H9 (cell line): ENCODE measurements at regions not wholly inside any gene's neighbourhood (a gene's known extent, or its start where the extent isn't known, plus 50 kb on each side); places are given as distances from the start of the nearest gene placed in this dataset.

ENCODE experiments used
- DNase-seq: peaks from one replicate; pipeline ENCODE4 v3.0.0-alpha.2; 2017
- H2AFZ ChIP-seq: one replicate; pipeline ENCODE4 v1.6.1; 2013; ENCODE audit warnings: mild to moderate bottlenecking, low read length, control low read depth, moderate library complexity
- H2AK5ac ChIP-seq: 2 replicates; pipeline ENCODE4 v1.6.1; 2013; ENCODE audit warnings: low read length, control low read depth, mixed read lengths; ENCODE audit not compliant: insufficient read length
- H2BK120ac ChIP-seq: one replicate; pipeline ENCODE4 v1.6.1; 2013; ENCODE audit warnings: low read depth, mild to moderate bottlenecking, low read length, control low read depth, inconsistent platforms; ENCODE audit not compliant: poor library complexity, severe bottlenecking
- H2BK12ac ChIP-seq: 2 replicates; pipeline ENCODE4 v1.6.1; 2013; ENCODE audit warnings: low read length, control low read depth, mixed read lengths, low read depth; ENCODE audit not compliant: insufficient read length
- H2BK15ac ChIP-seq: 2 replicates; pipeline ENCODE4 v1.6.1; 2013; ENCODE audit warnings: low read depth, low read length, control low read depth
- H2BK20ac ChIP-seq: one replicate; pipeline ENCODE4 v1.6.1; 2013; ENCODE audit warnings: low read depth, mild to moderate bottlenecking, low read length, control low read depth, inconsistent platforms; ENCODE audit not compliant: poor library complexity, severe bottlenecking
- H2BK5ac ChIP-seq: 2 replicates; pipeline ENCODE4 v1.6.1; 2013; ENCODE audit warnings: low read length, control low read depth, mixed read lengths; ENCODE audit not compliant: insufficient read length
- H3K14ac ChIP-seq: 2 replicates; pipeline ENCODE4 v1.6.1; 2013; ENCODE audit warnings: low read length, control low read depth; ENCODE audit not compliant: insufficient read depth
- H3K18ac ChIP-seq: 2 replicates; pipeline ENCODE4 v1.6.1; 2013; ENCODE audit warnings: low read depth, mild to moderate bottlenecking, mixed read lengths, low read length, control low read depth; ENCODE audit not compliant: insufficient read length
- H3K23ac ChIP-seq: 2 replicates; pipeline ENCODE4 v1.6.1; 2013; ENCODE audit warnings: low read length, control low read depth, mixed read lengths, low read depth; ENCODE audit not compliant: insufficient read length
- H3K23me2 ChIP-seq: 2 replicates; pipeline ENCODE4 v1.6.1; 2013; ENCODE audit warnings: low read depth, mild to moderate bottlenecking, mixed read lengths, low read length, control low read depth; ENCODE audit not compliant: insufficient read length, poor library complexity, severe bottlenecking
- H3K27ac ChIP-seq: 2 replicates; pipeline ENCODE4 v1.5.1; 2013; ENCODE audit warnings: low read length, control low read depth, mixed read lengths, low read depth; ENCODE audit not compliant: insufficient read length
- H3K27me3 ChIP-seq: 2 replicates; pipeline ENCODE4 v1.6.1; 2013; ENCODE audit warnings: low read length, control low read depth, inconsistent platforms; ENCODE audit not compliant: insufficient read depth
- H3K4ac ChIP-seq: 2 replicates; pipeline ENCODE4 v1.6.1; 2013; ENCODE audit warnings: low read depth, mild to moderate bottlenecking, control low read depth, inconsistent platforms, low read length, moderate library complexity
- H3K4me1 ChIP-seq: 2 replicates; pipeline ENCODE4 v1.6.1; 2013; ENCODE audit warnings: low read length, control low read depth, inconsistent platforms; ENCODE audit not compliant: insufficient read depth
- H3K4me2 ChIP-seq: 2 replicates; pipeline ENCODE4 v1.6.1; 2013; ENCODE audit warnings: low read length, control low read depth, mixed read lengths; ENCODE audit not compliant: insufficient read length, insufficient read depth
- H3K56ac ChIP-seq: 2 replicates; pipeline ENCODE4 v1.6.1; 2013; ENCODE audit warnings: low read depth, mild to moderate bottlenecking, mixed read lengths, low read length, control low read depth; ENCODE audit not compliant: insufficient read length
- H3K79me1 ChIP-seq: 2 replicates; pipeline ENCODE4 v1.6.1; 2013; ENCODE audit warnings: low read depth, mild to moderate bottlenecking, moderate library complexity, low read length, control low read depth, inconsistent platforms; ENCODE audit not compliant: insufficient read depth, poor library complexity, severe bottlenecking
- H3K79me2 ChIP-seq: 2 replicates; pipeline ENCODE4 v1.6.1; 2013; ENCODE audit warnings: low read length, control low read depth, inconsistent platforms; ENCODE audit not compliant: insufficient read depth
- H3K9ac ChIP-seq: 2 replicates; pipeline ENCODE4 v1.6.1; 2013; ENCODE audit warnings: low read length, control low read depth, mixed read lengths; ENCODE audit not compliant: insufficient read length; ENCODE audit errors: extremely low read depth
- H3K9me3 ChIP-seq: one replicate; pipeline ENCODE4 v1.6.1; 2013; ENCODE audit warnings: low read depth, low read length, inconsistent platforms; ENCODE audit not compliant: control insufficient read depth
- H3T11ph ChIP-seq: one replicate; pipeline ENCODE4 v1.6.1; 2013; ENCODE audit warnings: mild to moderate bottlenecking, low read length, control low read depth, inconsistent platforms
- H4K20me1 ChIP-seq: one replicate; pipeline ENCODE4 v1.6.1; 2013; ENCODE audit not compliant: control insufficient read depth, insufficient read length, insufficient read depth
- H4K5ac ChIP-seq: 2 replicates; pipeline ENCODE4 v1.6.1; 2013; ENCODE audit warnings: low read depth, mild to moderate bottlenecking, mixed read lengths, low read length, control low read depth; ENCODE audit not compliant: insufficient read length
- H4K8ac ChIP-seq: replicated peaks from 2 replicates; pipeline ENCODE4 v1.6.1; 2013; ENCODE audit warnings: low read length, control low read depth, mixed read lengths, low read depth; ENCODE audit not compliant: insufficient read length
- H4K91ac ChIP-seq: 2 replicates; pipeline ENCODE4 v1.6.1; 2013; ENCODE audit warnings: low read depth, mild to moderate bottlenecking, moderate library complexity, mixed read lengths, low read length, control low read depth; ENCODE audit not compliant: insufficient read length
- H3K27ac Mint-ChIP-seq, 3 experiments: 2 replicates in 2 of 3; 3 replicates in 1 of 3; pipeline ENCODE4 v1.8.0; 2020 to 2021; ENCODE audit warnings: mixed read lengths in 3 of 3, mild to moderate bottlenecking in 1 of 3, moderate library complexity in 1 of 3
- H3K27me3 Mint-ChIP-seq: 2 replicates; pipeline ENCODE4 v1.8.0; 2021; ENCODE audit warnings: low read depth, mild to moderate bottlenecking, moderate library complexity, mixed read lengths
- H3K36me3 Mint-ChIP-seq, 3 experiments: 2 replicates in 2 of 3; 3 replicates in 1 of 3; pipeline ENCODE4 v1.8.0; 2020 to 2021; ENCODE audit warnings: low read depth in 3 of 3, mixed read lengths in 3 of 3; ENCODE audit not compliant: insufficient read depth in 1 of 3
- H3K4me1 Mint-ChIP-seq, 2 experiments: 2 replicates each; pipeline ENCODE4 v1.8.0; 2020; ENCODE audit warnings: mixed read lengths in 2 of 2
- H3K4me3 Mint-ChIP-seq, 2 experiments: 2 replicates in 1 of 2; 3 replicates in 1 of 2; pipeline ENCODE4 v1.8.0; 2020 to 2021; ENCODE audit warnings: mild to moderate bottlenecking in 2 of 2, mixed read lengths in 2 of 2, moderate library complexity in 1 of 2
- H3K9me3 Mint-ChIP-seq, 2 experiments: 2 replicates in 1 of 2; 3 replicates in 1 of 2; pipeline ENCODE4 v1.8.0; 2020; ENCODE audit warnings: mild to moderate bottlenecking in 2 of 2, mixed read lengths in 2 of 2, moderate library complexity in 1 of 2
- WGBS: extraction: QIAGEN DNeasy Blood & Tissue Kit; methylation state at CpG from one replicate; pipeline ENCODE4 v1.1.7; 2013; ENCODE audit warnings: missing lambda C conversion rate, low lambda C conversion rate, mixed read lengths; ENCODE audit not compliant: insufficient read length; ENCODE audit errors: extremely low coverage; 5-methylcytosine and 5-hydroxymethylcytosine counted together
- microRNA-seq: library from miRNA; unstranded; fragments of <30 nt; microRNA quantifications from one replicate; pipeline ENCODE4, GENCODE V29; 2020; ENCODE audit warnings: borderline microRNAs expressed
- TF ChIP-seq, protein P1 (sequence below): fragments of 200-600 bp; sonication (generic); conservative IDR thresholded peaks from 3 replicates; pipeline ENCODE4 v1.8.0; 2021; ENCODE audit warnings: antibody characterized with exemption, mild to moderate bottlenecking

DNA sequence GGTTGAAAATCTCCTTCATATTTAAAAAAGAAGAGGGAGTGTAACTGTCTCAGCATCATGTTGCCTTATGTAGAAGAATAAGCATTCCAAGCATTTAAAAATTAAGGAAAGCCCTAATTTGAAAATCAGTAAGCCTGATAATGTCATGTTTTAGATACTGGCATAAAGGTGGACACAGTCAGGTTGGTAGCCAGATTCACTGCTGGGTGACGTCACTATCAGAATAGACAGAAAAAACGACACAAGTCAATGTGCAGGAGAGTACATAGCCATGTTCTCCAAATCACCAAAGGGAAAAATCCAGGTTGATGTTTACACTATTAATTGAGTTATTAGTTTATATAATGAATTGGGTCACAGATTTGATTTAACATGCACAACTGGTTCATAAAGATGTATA lies 50.8 kb upstream of the POU3F2 start:
- Histone ChIP-seq H3K4ac (no peak overlapping the region), H3K9ac (no peak overlapping the region), H4K20me1 (no peaks in the 10 kb centered on the region), H2BK120ac (no peak overlapping the region), H2AFZ (no peak overlapping the region), H2BK20ac (no peak overlapping the region), H2BK5ac (no peak overlapping the region), H3K79me1 (no peaks in the 10 kb centered on the region), H3K23ac (no peak overlapping the region), H4K91ac (no peak overlapping the region), H3K23me2 (no peaks in the 10 kb centered on the region), H3T11ph (no peak overlapping the region), H2BK15ac (no peak overlapping the region), H3K9me3 (no peaks in the 10 kb centered on the region), H3K56ac (no peak overlapping the region), H4K8ac (no peak overlapping the region), H3K27me3 (no peaks in the 10 kb centered on the region; the same call in 1 of the 2 replicates), H3K18ac (no peak overlapping the region), H3K14ac (no peak overlapping the region), H4K5ac (no peak overlapping the region), H3K4me1 (no peaks in the 10 kb centered on the region), H2AK5ac (no peak overlapping the region), H3K27ac (no peak overlapping the region), H3K4me2 (no peak overlapping the region), H3K79me2 (no peaks in the 10 kb centered on the region), H2BK12ac (no peak overlapping the region)
- DNase-seq: no peak
- Mint-ChIP-seq H3K27ac (no peak overlapping the region), H3K9me3 (no peaks in the 10 kb centered on the region), H3K4me3 (no peak overlapping the region), H3K27me3 (peaks cover 14% of the 10 kb centered on the region), H3K36me3 (no peaks in the 10 kb centered on the region), H3K4me1 (peaks cover 13 to 14% of the 10 kb centered on the region in 2 experiments)
- WGBS: no CpG with 5 or more reads among the region's 2 CpGs
- TF ChIP-seq, protein P1, sequence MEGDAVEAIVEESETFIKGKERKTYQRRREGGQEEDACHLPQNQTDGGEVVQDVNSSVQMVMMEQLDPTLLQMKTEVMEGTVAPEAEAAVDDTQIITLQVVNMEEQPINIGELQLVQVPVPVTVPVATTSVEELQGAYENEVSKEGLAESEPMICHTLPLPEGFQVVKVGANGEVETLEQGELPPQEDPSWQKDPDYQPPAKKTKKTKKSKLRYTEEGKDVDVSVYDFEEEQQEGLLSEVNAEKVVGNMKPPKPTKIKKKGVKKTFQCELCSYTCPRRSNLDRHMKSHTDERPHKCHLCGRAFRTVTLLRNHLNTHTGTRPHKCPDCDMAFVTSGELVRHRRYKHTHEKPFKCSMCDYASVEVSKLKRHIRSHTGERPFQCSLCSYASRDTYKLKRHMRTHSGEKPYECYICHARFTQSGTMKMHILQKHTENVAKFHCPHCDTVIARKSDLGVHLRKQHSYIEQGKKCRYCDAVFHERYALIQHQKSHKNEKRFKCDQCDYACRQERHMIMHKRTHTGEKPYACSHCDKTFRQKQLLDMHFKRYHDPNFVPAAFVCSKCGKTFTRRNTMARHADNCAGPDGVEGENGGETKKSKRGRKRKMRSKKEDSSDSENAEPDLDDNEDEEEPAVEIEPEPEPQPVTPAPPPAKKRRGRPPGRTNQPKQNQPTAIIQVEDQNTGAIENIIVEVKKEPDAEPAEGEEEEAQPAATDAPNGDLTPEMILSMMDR: no peak

Small RNAs in the stretch of these regions (microRNA-seq; reads per million reads assigned to microRNA genes)
- gene MIR2113: 4.5 reads per million, percentile 32 among the genes with 10 or more reads in this experiment
